IMR-90 (cell line): ENCODE measurements at regions not wholly inside any gene's neighbourhood (a gene's known extent, or its start where the extent isn't known, plus 50 kb on each side); places are given as distances from the start of the nearest gene placed in this dataset.

Source experiments
- ATAC-seq: fragments of 200-7000 bp; cut with Tn5 transposase; 2 replicates; pipeline ENCODE4 v1.9.1; 2020; ENCODE audit warnings: low read depth, mild to moderate bottlenecking, moderate library complexity
- BruUV-seq: library from RNA; stranded (reverse); fragments of 400-500 nt; replicated peaks from 2 replicates; lab custom pipeline; 2021; lab: Mats Ljungman, UMichigan
- CTCF ChIA-PET: fragments of 300-600 bp; formaldehyde crosslinking; extraction: SDS; loops from one replicate; lab custom pipeline; 2021; ENCODE audit warnings: antibody characterized with exemption; lab: Yijun Ruan, JAX
- POLR2A ChIA-PET: fragments of 300-600 bp; sonication (Branson Sonifier 250); formaldehyde crosslinking; loops from one replicate; lab custom pipeline; 2022; ENCODE audit warnings: antibody characterized with exemption; ENCODE audit not compliant: unreplicated experiment; lab: Charles Lee
- DNase-seq: peaks from one replicate; pipeline ENCODE4 v3.0.0; 2013
- H2AFZ ChIP-seq: replicated peaks from 2 replicates; pipeline ENCODE3; 2013; ENCODE audit warnings: low read length, mild to moderate bottlenecking; ENCODE audit not compliant: poor library complexity
- H2AK5ac ChIP-seq: 2 replicates; pipeline ENCODE4 v1.6.1; 2013; ENCODE audit warnings: low read depth, low read length, inconsistent platforms
- H2AK9ac ChIP-seq: replicated peaks from 2 replicates; pipeline ENCODE3; 2013; ENCODE audit warnings: mild to moderate bottlenecking, low read depth, low read length, moderate library complexity; ENCODE audit not compliant: poor library complexity
- H2BK120ac ChIP-seq: 2 replicates; pipeline ENCODE4 v1.6.1; 2013; ENCODE audit warnings: low read depth, low read length, inconsistent platforms
- H2BK15ac ChIP-seq: 3 replicates; pipeline ENCODE4 v1.6.1; 2013; ENCODE audit warnings: low read depth, low read length, inconsistent platforms
- H2BK20ac ChIP-seq: 2 replicates; pipeline ENCODE4 v1.6.1; 2013; ENCODE audit warnings: low read depth, mild to moderate bottlenecking, inconsistent platforms, low read length, moderate library complexity
- H2BK5ac ChIP-seq: 2 replicates; pipeline ENCODE4 v1.6.1; 2013; ENCODE audit warnings: mild to moderate bottlenecking, low read depth, low read length, inconsistent platforms; ENCODE audit not compliant: poor library complexity, severe bottlenecking
- H3K14ac ChIP-seq: replicated peaks from 2 replicates; pipeline ENCODE4 v1.6.1; 2013; ENCODE audit warnings: low read depth, low read length, inconsistent platforms
- H3K18ac ChIP-seq: 2 replicates; pipeline ENCODE4 v1.6.1; 2013; ENCODE audit warnings: low read depth, low read length, control low read depth
- H3K23ac ChIP-seq: 2 replicates; pipeline ENCODE4 v1.6.1; 2013; ENCODE audit warnings: low read depth, low read length, inconsistent platforms
- H3K27ac ChIP-seq: 2 replicates; pipeline ENCODE4 v1.5.1; 2013; ENCODE audit warnings: mild to moderate bottlenecking, control low read depth, low read length; ENCODE audit not compliant: insufficient read depth
- H3K27me3 ChIP-seq: 2 replicates; pipeline ENCODE4 v1.6.1; 2013; ENCODE audit warnings: low read length; ENCODE audit not compliant: control insufficient read depth, insufficient read depth
- H3K36me3 ChIP-seq: 2 replicates; pipeline ENCODE4 v1.6.1; 2013; ENCODE audit warnings: low read length, mixed read lengths; ENCODE audit not compliant: control insufficient read depth, insufficient read depth
- H3K4ac ChIP-seq: 2 replicates; pipeline ENCODE4 v1.6.1; 2013; ENCODE audit warnings: low read depth, low read length, inconsistent platforms
- H3K4me1 ChIP-seq: 2 replicates; pipeline ENCODE4 v1.6.1; 2013; ENCODE audit warnings: low read length, mixed read lengths; ENCODE audit not compliant: control insufficient read depth, insufficient read depth
- H3K4me2 ChIP-seq: 2 replicates; pipeline ENCODE4 v1.6.1; 2013; ENCODE audit warnings: low read depth, mild to moderate bottlenecking, control low read depth, low read length, moderate library complexity
- H3K4me3 ChIP-seq: 2 replicates; pipeline ENCODE4 v1.5.1; 2013; ENCODE audit warnings: low read depth, mild to moderate bottlenecking, control low read depth, low read length, moderate library complexity; ENCODE audit not compliant: insufficient read depth
- H3K56ac ChIP-seq: 2 replicates; pipeline ENCODE4 v1.6.1; 2013; ENCODE audit warnings: low read length, inconsistent platforms; ENCODE audit not compliant: insufficient read depth; ENCODE audit errors: extremely low read depth
- H3K79me1 ChIP-seq, 2 experiments: 2 replicates each; pipeline ENCODE4 v1.6.1; 2013; ENCODE audit warnings: low read length in 2 of 2, inconsistent platforms in 1 of 2, low read depth in 1 of 2
- H3K9ac ChIP-seq: 2 replicates; pipeline ENCODE4 v1.6.1; 2013; ENCODE audit warnings: low read depth, low read length, control low read depth
- H3K9me1 ChIP-seq: 2 replicates; pipeline ENCODE4 v1.6.1; 2013; ENCODE audit warnings: low read length, inconsistent platforms; ENCODE audit not compliant: insufficient read depth
- H3K9me3 ChIP-seq: 2 replicates; pipeline ENCODE4 v1.6.1; 2013; ENCODE audit warnings: low read length; ENCODE audit not compliant: control insufficient read depth, insufficient read depth
- H4K20me1 ChIP-seq: 2 replicates; pipeline ENCODE4 v1.6.1; 2013; ENCODE audit warnings: low read length, inconsistent platforms; ENCODE audit not compliant: insufficient read depth
- H4K5ac ChIP-seq: 2 replicates; pipeline ENCODE4 v1.6.1; 2013; ENCODE audit warnings: mild to moderate bottlenecking, low read depth, low read length, control low read depth
- H4K8ac ChIP-seq, 2 experiments: 2 replicates each; pipeline ENCODE4 v1.6.1; 2013; ENCODE audit warnings: low read depth in 2 of 2, low read length in 2 of 2, control low read depth in 1 of 2, inconsistent platforms in 1 of 2
- H4K91ac ChIP-seq: 2 replicates; pipeline ENCODE4 v1.6.1; 2013; ENCODE audit warnings: low read depth, low read length, inconsistent platforms; ENCODE audit not compliant: insufficient read depth
- CEBPB ChIP-seq: IDR thresholded peaks from 2 replicates; pipeline ENCODE4 v1.6.1; 2012; ENCODE audit warnings: low read depth, low read length, improper control_type of control experiment
- MAFK ChIP-seq: IDR thresholded peaks from 2 replicates; pipeline ENCODE4 v1.6.1; 2012; ENCODE audit warnings: low read depth, low read length, improper control_type of control experiment
- MAZ ChIP-seq: IDR thresholded peaks from 2 replicates; pipeline ENCODE4 v1.6.1; 2012; ENCODE audit warnings: low read depth, mild to moderate bottlenecking, low read length, improper control_type of control experiment, moderate library complexity, borderline replicate concordance
- MXI1 ChIP-seq: IDR thresholded peaks from 2 replicates; pipeline ENCODE4 v1.6.1; 2012; ENCODE audit warnings: low read depth, mild to moderate bottlenecking, low read length, moderate library complexity, borderline replicate concordance
- NFE2L2 ChIP-seq: fragments of 150-350 bp; IDR thresholded peaks from 2 replicates; pipeline ENCODE4 v1.6.1; 2016; ENCODE audit warnings: low read depth, mild to moderate bottlenecking, low read length
- WGBS, 2 experiments: methylation state at CpG; one replicate each; pipeline versions ENCODE4 v1.1.5 to v1.1.7; 2013; ENCODE audit warnings: missing lambda C conversion rate in 2 of 2; ENCODE audit not compliant: insufficient read length in 1 of 2; ENCODE audit errors: extremely low coverage in 2 of 2; 5-methylcytosine and 5-hydroxymethylcytosine counted together
- dilution Hi-C: fragments of 300-500 bp; cut with HindIII; formaldehyde crosslinking; loops from one replicate; pipeline ENCODE4 v1.14.3; 2018; ENCODE audit warnings: low sequenced_read_pairs; ENCODE audit not compliant: unreplicated experiment
- in situ Hi-C: fragments of 300-500 bp; cut with MboI; formaldehyde crosslinking; loops from 3 replicates; pipeline ENCODE4 v1.14.3; 2019; ENCODE audit warnings: low sequenced_read_pairs, inconsistent platforms, mixed read lengths
- intact Hi-C: fragments of 100-400 bp; cut with micrococcal nuclease; formaldehyde crosslinking; loops from 2 replicates; pipeline ENCODE4 v1.10.0; 2022

GRCh38 chr15:62802612-62803011 is 239.9 kb upstream of the TPM1 start:
- Histone ChIP-seq H2BK5ac (no peak overlapping the region), H2AK5ac (no peak overlapping the region), H2AFZ (no peak overlapping the region), H3K23ac (no peak overlapping the region), H2BK20ac (no peak overlapping the region), H3K4ac (no peak overlapping the region), H3K9me1 (no peaks in the 10 kb centered on the region; the same call in 1 of the 2 replicates), H3K36me3 (peaks cover 21% of the 10 kb centered on the region), H4K20me1 (no peaks in the 10 kb centered on the region), H4K5ac (no peak overlapping the region), H3K18ac (no peak overlapping the region), H2AK9ac (no peak overlapping the region), H3K9ac (no peak overlapping the region), H4K8ac (no peak overlapping the region), H3K14ac (no peak overlapping the region), H4K91ac (no peak overlapping the region), H2BK120ac (no peak overlapping the region), H3K27ac (no peak overlapping the region), H3K9me3 (no peaks in the 10 kb centered on the region), H3K4me2 (no peak overlapping the region), H3K27me3 (no peaks in the 10 kb centered on the region), H3K4me3 (no peak overlapping the region), H2BK15ac (no peak overlapping the region), H3K56ac (no peak overlapping the region), H3K4me1 (no peaks in the 10 kb centered on the region), H3K79me1 (no peaks in the 10 kb centered on the region)
- dilution Hi-C loops (no loop called here), intact Hi-C loops (no loop called here), in situ Hi-C loops (no loop called here)
- BruUV-seq: no TSS peak
- no peak for DNase-seq
- no peak for ATAC-seq
- WGBS, 2 experiments: no CpG with 5 or more reads among the region's 2 CpGs
- TF ChIP-seq MXI1: no peak
- TF ChIP-seq NFE2L2: no peak
- no peak for TF ChIP-seq CEBPB
- TF ChIP-seq MAFK: no peak
- no peak for TF ChIP-seq MAZ
- ChIA-PET CTCF (no interaction called here), POLR2A (no interaction called here)
